ENCODE measurements at regions not wholly inside any gene's neighbourhood (a gene's known extent, or its start where the extent isn't known, plus 50 kb on each side); places are given as distances from the start of the nearest gene placed in this dataset.

- FAIRE-seq (no peak), ATAC-seq (no peak), DNase-seq (ENCODE audit: extremely low read depth in 1 of 4, low spot score in 3 of 4) (no peak)
- WGBS (ENCODE audit: insufficient coverage, low coverage, missing lambda C conversion rate) = 0% methylated on average over 1 of the region's 2 CpGs
- Histone ChIP-seq H3K4me2 (ENCODE audit: insufficient read depth, low read length) (no peak overlapping the region), H3K36me3 (ENCODE audit: control insufficient read depth, insufficient read depth, low read length) (no peaks in the 10 kb centered on the region), H3K9me1 (ENCODE audit: control insufficient read depth, insufficient read depth, low read length) (no peaks in the 10 kb centered on the region), H3K27ac (ENCODE audit: extremely low read depth, low read depth, low read length) (no peak overlapping the region), H4K20me1 (replicated peaks; ENCODE audit: control insufficient read depth, insufficient read depth, low read length) (no peaks in the 10 kb centered on the region), H3K27me3 (ENCODE audit: control insufficient read depth in 2 of 2, insufficient read depth in 2 of 2, low read length in 2 of 2) (no peaks in the 10 kb centered on the region), H3K9me3 (replicated peaks; ENCODE audit: control insufficient read depth, insufficient read depth, low read depth, low read length) (no peaks in the 10 kb centered on the region), H3K4me3 (no peak overlapping the region), H2AFZ (ENCODE audit: low read depth, low read length) (no peak overlapping the region), H3K4me1 (replicated peaks in 1 of 2; ENCODE audit: control insufficient read depth in 2 of 2, insufficient read depth in 2 of 2, low read length in 2 of 2) (no peaks in the 10 kb centered on the region), H3K79me2 (ENCODE audit: control insufficient read depth, insufficient read depth, low read length) (no peaks in the 10 kb centered on the region), H3K9ac (ENCODE audit: insufficient read depth in 1 of 2, low read depth in 2 of 2, low read length in 2 of 2) (no peak overlapping the region)
- TF ChIP-seq THRA (IDR thresholded peaks at IDR 0.05) (no peak), MEIS2 (IDR thresholded peaks at IDR 0.05; ENCODE audit: partially characterized antibody) (no peak), NCOA1 (IDR thresholded peaks at IDR 0.05; ENCODE audit: low read depth) (no peak), ZFX (CRISPR knock-in tag; IDR thresholded peaks at IDR 0.05) (no peak), ZSCAN29 (IDR thresholded peaks at IDR 0.05) (no peak), ZNF354B (CRISPR knock-in tag; IDR thresholded peaks at IDR 0.05) (no peak), CBX1 (IDR thresholded peaks at IDR 0.05; ENCODE audit: low read depth) (no peak), BRCA1 (IDR thresholded peaks at IDR 0.05) (no peak), BRCA1 (CRISPR knock-in tag; IDR thresholded peaks at IDR 0.05) (no peak), NFATC3 (IDR thresholded peaks at IDR 0.05) (no peak), ZNF407 (IDR thresholded peaks at IDR 0.05; ENCODE audit: low read depth) (no peak), ZBTB49 (CRISPR knock-in tag; IDR thresholded peaks at IDR 0.05; ENCODE audit: borderline replicate concordance) (no peak)
- CTCF ChIA-PET (ENCODE audit: low intra/inter-chr PET ratio) = no interaction called here
- in situ Hi-C loops (cut with MboI) (no loop called here), intact Hi-C loops (cut with micrococcal nuclease) (no loop called here)
- BruUV-seq (replicated peaks) = no TSS peak
- POLR2A ChIA-PET = no interaction called here
Measured at GRCh38 chr13:37175996-37176395, 70.5 kb upstream of the CSNK1A1L start.
